Kidney (tissue), 13 donors: ENCODE measurements at regions not wholly inside any gene's neighbourhood (a gene's known extent, or its start where the extent isn't known, plus 50 kb on each side); places are given as distances from the start of the nearest gene placed in this dataset.

Experiments used
- DNase-seq, 5 donors: peaks; one replicate each; pipeline ENCODE4 v3.0.0-alpha.2; 2013 to 2020
- FAIRE-seq: peaks from 2 replicates; lab custom pipeline; 2012; peaks lifted over from hg19 to GRCh38; lab: Jason Lieb, UNC
- H3K27ac ChIP-seq, 2 donors: one replicate each; pipeline ENCODE4 v1.7.0; 2013; ENCODE audit warnings: low read depth in 2 of 2, low read length in 2 of 2, inconsistent platforms in 1 of 2
- H3K27me3 ChIP-seq: one replicate; pipeline ENCODE4 v1.7.1; 2013; ENCODE audit warnings: low read length, inconsistent platforms; ENCODE audit not compliant: control insufficient read depth, insufficient read depth
- H3K36me3 ChIP-seq, 3 donors: one replicate each; pipeline versions ENCODE4 v1.7.0 to v1.7.1; 2013; ENCODE audit warnings: low read length in 3 of 3, control low read depth in 1 of 3, inconsistent platforms in 1 of 3; ENCODE audit not compliant: insufficient read depth in 3 of 3, control insufficient read depth in 2 of 3
- H3K4me1 ChIP-seq, 3 donors: one replicate each; pipeline versions ENCODE4 v1.7.0 to v1.7.1; 2013; ENCODE audit warnings: low read length in 3 of 3, inconsistent platforms in 1 of 3, low read depth in 1 of 3; ENCODE audit not compliant: control insufficient read depth in 2 of 3, insufficient read depth in 2 of 3
- H3K4me3 ChIP-seq, 3 donors: one replicate each; pipeline versions ENCODE4 v1.7.0 to v1.8.1; 2013; ENCODE audit warnings: low read length in 3 of 3, control low read depth in 1 of 3, inconsistent platforms in 1 of 3
- H3K9ac ChIP-seq, 3 donors: one replicate each; pipeline versions ENCODE4 v1.7.0 to v1.7.1; 2013; ENCODE audit warnings: low read length in 3 of 3, control low read depth in 1 of 3, inconsistent platforms in 1 of 3
- H3K9me3 ChIP-seq, 3 donors: one replicate each; pipeline versions ENCODE4 v1.7.0 to v1.7.1; 2013; ENCODE audit warnings: low read length in 3 of 3, control low read depth in 1 of 3, inconsistent platforms in 1 of 3; ENCODE audit not compliant: control insufficient read depth in 2 of 3, insufficient read depth in 1 of 3
- intact Hi-C: fragments of 100-400 bp; cut with DNase I; formaldehyde crosslinking; loops from one replicate; pipeline ENCODE4 v1.11.1; 2022
- TF ChIP-seq, protein P1 (sequence below): IDR thresholded peaks from 3 replicates; pipeline ENCODE4 v1.5.1; 2012; ENCODE audit warnings: mild to moderate bottlenecking, moderate library complexity, borderline replicate concordance; ENCODE audit not compliant: insufficient read depth; ENCODE audit errors: extremely low read depth
- donor health status: control.
- donor health status: control.
- donor health status: control.
- donor health status: control.
- donor health status: control.
- donor health status: DM: yes; HTN: yes; CAD: no.
- donor health status: Normal renal cell carcinoma (clear cell type).

- Histone ChIP-seq H3K4me1 (no peaks in the 10 kb centered on the region), H3K9ac (no peak overlapping the region), H3K36me3 (no peaks in the 10 kb centered on the region), H3K9me3 (no peaks in the 10 kb centered on the region), H3K4me3 (no peak overlapping the region), H3K27ac (no peak overlapping the region), H3K27me3 (no peaks in the 10 kb centered on the region)
- TF ChIP-seq, protein P1, sequence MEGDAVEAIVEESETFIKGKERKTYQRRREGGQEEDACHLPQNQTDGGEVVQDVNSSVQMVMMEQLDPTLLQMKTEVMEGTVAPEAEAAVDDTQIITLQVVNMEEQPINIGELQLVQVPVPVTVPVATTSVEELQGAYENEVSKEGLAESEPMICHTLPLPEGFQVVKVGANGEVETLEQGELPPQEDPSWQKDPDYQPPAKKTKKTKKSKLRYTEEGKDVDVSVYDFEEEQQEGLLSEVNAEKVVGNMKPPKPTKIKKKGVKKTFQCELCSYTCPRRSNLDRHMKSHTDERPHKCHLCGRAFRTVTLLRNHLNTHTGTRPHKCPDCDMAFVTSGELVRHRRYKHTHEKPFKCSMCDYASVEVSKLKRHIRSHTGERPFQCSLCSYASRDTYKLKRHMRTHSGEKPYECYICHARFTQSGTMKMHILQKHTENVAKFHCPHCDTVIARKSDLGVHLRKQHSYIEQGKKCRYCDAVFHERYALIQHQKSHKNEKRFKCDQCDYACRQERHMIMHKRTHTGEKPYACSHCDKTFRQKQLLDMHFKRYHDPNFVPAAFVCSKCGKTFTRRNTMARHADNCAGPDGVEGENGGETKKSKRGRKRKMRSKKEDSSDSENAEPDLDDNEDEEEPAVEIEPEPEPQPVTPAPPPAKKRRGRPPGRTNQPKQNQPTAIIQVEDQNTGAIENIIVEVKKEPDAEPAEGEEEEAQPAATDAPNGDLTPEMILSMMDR, result no peak
- intact Hi-C loops, result no loop called here
- peak in 1 of 5 donors; percentile 4 for DNase-seq
- no peak for FAIRE-seq
Observed at GRCh38 chr10:129120441-129120840, 346.6 kb upstream of the MGMT start.

- Histone ChIP-seq H3K36me3 (no peaks in the 10 kb centered on the region), H3K27ac (no peak overlapping the region), H3K9me3 (peaks cover 0 to 5% (median 0%) of the 10 kb centered on the region in 3 donors), H3K27me3 (no peaks in the 10 kb centered on the region), H3K4me1 (no peaks in the 10 kb centered on the region), H3K4me3 (no peak overlapping the region), H3K9ac (no peak overlapping the region)
- no peak for FAIRE-seq
- peak in 1 of 5 donors; percentile 3 for DNase-seq
- TF ChIP-seq, protein P1, result no peak
- intact Hi-C loops, result no loop called here
Observed at GRCh38 chr10:129122846-129123245, 344.2 kb upstream of the MGMT start.

DNA sequence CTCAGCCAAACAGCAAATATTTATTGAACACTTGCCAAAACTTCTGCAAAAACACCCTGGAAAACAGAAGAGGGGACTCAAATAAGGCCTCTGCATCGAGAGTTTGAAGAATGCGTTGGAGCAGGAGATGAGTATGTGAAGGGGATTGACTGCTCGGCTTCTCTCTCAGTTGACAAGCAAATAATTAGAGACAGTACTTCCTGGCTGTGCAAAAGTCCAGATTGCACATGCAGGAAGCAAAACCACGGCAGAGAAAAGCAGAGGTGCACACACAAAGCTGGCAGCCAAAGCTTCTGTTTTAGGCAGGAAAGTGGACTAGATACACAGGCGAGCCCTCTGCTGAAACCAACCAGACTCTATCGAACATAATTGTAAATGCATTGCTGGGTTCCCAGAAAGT lies 343.6 kb upstream of the MGMT start:
- FAIRE-seq (no peak), DNase-seq (peak in 1 of 5 donors; percentile 3)
- H3K4me3 ChIP-seq, result no peak overlapping the region
- no peak overlapping the region for H3K27ac ChIP-seq
- no peaks in the 10 kb centered on the region for H3K36me3 ChIP-seq
- TF ChIP-seq, protein P1, result no peak
- H3K9ac ChIP-seq, result no peak overlapping the region
- no peaks in the 10 kb centered on the region for H3K27me3 ChIP-seq
- peaks cover 0 to 5% (median 0%) of the 10 kb centered on the region in 3 donors for H3K9me3 ChIP-seq
- H3K4me1 ChIP-seq, result no peaks in the 10 kb centered on the region
- intact Hi-C loops, result no loop called here

DNA sequence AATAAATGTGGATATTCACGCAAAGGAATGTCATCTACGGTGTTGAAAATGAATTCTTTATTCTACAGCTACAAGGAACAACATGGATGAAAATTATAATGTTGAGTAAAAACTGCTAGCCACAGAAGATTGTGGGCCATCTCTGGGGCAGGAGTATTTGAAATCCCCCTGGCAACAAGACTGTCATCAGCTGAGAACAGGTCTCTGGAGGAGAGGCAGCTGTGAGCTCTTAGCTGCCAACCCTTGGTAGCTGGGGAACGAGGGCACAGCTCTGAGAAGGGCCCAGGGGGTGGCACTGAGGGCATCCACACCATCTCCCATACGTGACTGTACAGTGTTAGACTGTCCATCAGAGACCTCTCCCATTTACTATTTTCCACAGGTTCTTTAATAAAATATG lies 340.1 kb upstream of the MGMT start:
- TF ChIP-seq, protein P1, result no peak
- intact Hi-C loops, result no loop called here

More for the DNA sequence above, 340.1 kb upstream of the MGMT start:
- H3K36me3 ChIP-seq, result no peaks in the 10 kb centered on the region
- FAIRE-seq, result no peak
- no peak overlapping the region for H3K27ac ChIP-seq
- no peaks in the 10 kb centered on the region for H3K27me3 ChIP-seq
- DNase-seq, result no peak
- no peak overlapping the region for H3K4me3 ChIP-seq
- H3K9me3 ChIP-seq, result peaks cover 0 to 5% (median 0%) of the 10 kb centered on the region in 3 donors
- no peak overlapping the region for H3K9ac ChIP-seq
- no peaks in the 10 kb centered on the region for H3K4me1 ChIP-seq
